ENCODE measurements at regions not wholly inside any gene's neighbourhood (a gene's known extent, or its start where the extent isn't known, plus 50 kb on each side); places are given as distances from the start of the nearest gene placed in this dataset.

GRCh38 chr5:111984044-111984443 lies 227.1 kb upstream of the NREP start:
- TF ChIP-seq POLR2AphosphoS5 (IDR thresholded peaks at IDR 0.05; ENCODE audit: low read depth) (no peak), CTCF (IDR thresholded peaks at IDR 0.05; ENCODE audit: insufficient read depth, low read length) (no peak), GABPA (IDR thresholded peaks at IDR 0.05; ENCODE audit: low read depth) (no peak), REST (IDR thresholded peaks at IDR 0.05; ENCODE audit: insufficient replicate concordance, low read depth) (no peak)
